Endothelial cell of umbilical vein (primary cell): ENCODE measurements at regions not wholly inside any gene's neighbourhood (a gene's known extent, or its start where the extent isn't known, plus 50 kb on each side); places are given as distances from the start of the nearest gene placed in this dataset.

ENCODE experiments used
- BruUV-seq: library from RNA; stranded (reverse); fragments of 400-500 nt; replicated peaks from 2 replicates; lab custom pipeline; 2021; lab: Mats Ljungman, UMichigan
- CTCF ChIA-PET: fragments of 300-600, 350-600 bp; sonication (Branson Sonifier 250); formaldehyde crosslinking; loops from one replicate; lab custom pipeline; 2021; ENCODE audit warnings: antibody characterized with exemption, inconsistent platforms; lab: Charles Lee
- POLR2A ChIA-PET: fragments of 300-600, 350-600 bp; sonication (Branson Sonifier 250); formaldehyde crosslinking; loops from one replicate; lab custom pipeline; 2021; ENCODE audit warnings: antibody characterized with exemption, inconsistent platforms; lab: Charles Lee
- DNase-seq: peaks from one replicate; pipeline ENCODE4 v3.0.0-alpha.2; 2011; ENCODE audit warnings: low read depth, low spot score
- FAIRE-seq: peaks from 2 replicates; lab custom pipeline; 2011; peaks lifted over from hg19 to GRCh38; lab: Jason Lieb, UNC
- H2AFZ ChIP-seq: 2 replicates; pipeline ENCODE4 v1.6.0; 2012; ENCODE audit warnings: low read depth, low read length, control low read depth, inconsistent platforms
- H3K27ac ChIP-seq: 2 replicates; pipeline ENCODE4 v1.5.1; 2011; ENCODE audit warnings: low read depth, mild to moderate bottlenecking, control low read depth, low read length, moderate library complexity; ENCODE audit not compliant: insufficient read depth
- H3K27me3 ChIP-seq, 2 experiments: 2 replicates each; pipeline versions ENCODE4 v1.6.0 to v1.6.1; 2011; ENCODE audit warnings: low read length in 2 of 2, mixed read lengths in 1 of 2; ENCODE audit not compliant: control insufficient read depth in 2 of 2, insufficient read depth in 2 of 2
- H3K36me3 ChIP-seq, 2 experiments: 2 replicates in 1 of 2; 3 replicates in 1 of 2; pipeline ENCODE4 v1.5.1; 2011; ENCODE audit warnings: low read length in 2 of 2, mild to moderate bottlenecking in 1 of 2, moderate library complexity in 1 of 2; ENCODE audit not compliant: control insufficient read depth in 2 of 2, insufficient read depth in 2 of 2; ENCODE audit errors: extremely low read depth in 1 of 2
- H3K4me1 ChIP-seq: 3 replicates; pipeline ENCODE4 v1.5.1; 2011; ENCODE audit warnings: mild to moderate bottlenecking, low read length; ENCODE audit not compliant: control insufficient read depth, insufficient read depth; ENCODE audit errors: extremely low read depth
- H3K4me2 ChIP-seq: 2 replicates; pipeline ENCODE4 v1.6.1; 2011; ENCODE audit warnings: low read length, control low read depth, mixed read lengths; ENCODE audit not compliant: insufficient read depth
- H3K4me3 ChIP-seq, 3 experiments: fragments of 200-600 bp in 1 of 3; sonication (generic), shearing (Covaris generic) in 1 of 3; replicated peaks in 1 of 3; 2 replicates each; pipeline ENCODE4 v1.5.1; 2011 to 2016; ENCODE audit warnings: control low read depth in 3 of 3, low read length in 3 of 3, mild to moderate bottlenecking in 2 of 3, inconsistent platforms in 1 of 3, low read depth in 1 of 3, moderate library complexity in 1 of 3; ENCODE audit not compliant: insufficient read depth in 1 of 3
- H3K79me2 ChIP-seq: 2 replicates; pipeline ENCODE4 v1.6.0; 2012; ENCODE audit warnings: low read length, inconsistent platforms; ENCODE audit not compliant: control insufficient read depth, insufficient read depth
- H3K9ac ChIP-seq: replicated peaks from 2 replicates; pipeline ENCODE3; 2011; ENCODE audit warnings: low read length, control low read depth; ENCODE audit not compliant: insufficient read depth; ENCODE audit errors: extremely low read depth
- H3K9me1 ChIP-seq: replicated peaks from 3 replicates; pipeline ENCODE4 v1.6.0; 2011; ENCODE audit warnings: mild to moderate bottlenecking, low read length; ENCODE audit not compliant: control insufficient read depth, insufficient read depth; ENCODE audit errors: extremely low read depth
- H3K9me3 ChIP-seq: replicated peaks from 2 replicates; pipeline ENCODE4 v1.5.1; 2012; ENCODE audit warnings: low read length, inconsistent platforms; ENCODE audit not compliant: control insufficient read depth, insufficient read depth
- H4K20me1 ChIP-seq: replicated peaks from 2 replicates; pipeline ENCODE3; 2011; ENCODE audit warnings: mild to moderate bottlenecking, low read length; ENCODE audit not compliant: control insufficient read depth, insufficient read depth; ENCODE audit errors: extremely low read depth
- EZH2 ChIP-seq: IDR thresholded peaks from 2 replicates; pipeline ENCODE4 v1.6.1; 2012; ENCODE audit warnings: borderline replicate concordance, low read depth, mild to moderate bottlenecking, moderate library complexity, low read length, inconsistent platforms; ENCODE audit not compliant: severe bottlenecking
- FOS ChIP-seq: IDR thresholded peaks from 2 replicates; pipeline ENCODE4 v1.6.1; 2011; ENCODE audit warnings: mild to moderate bottlenecking, low read length, moderate library complexity, borderline replicate concordance; ENCODE audit not compliant: insufficient read depth
- GATA2 ChIP-seq: IDR thresholded peaks from 2 replicates; pipeline ENCODE4 v1.7.0; 2011; ENCODE audit warnings: low read depth, mild to moderate bottlenecking, moderate library complexity, mixed read lengths, low read length; ENCODE audit not compliant: insufficient read length, insufficient read depth
- JUN ChIP-seq: IDR thresholded peaks from 2 replicates; pipeline ENCODE4 v1.6.1; 2011; ENCODE audit warnings: borderline replicate concordance, low read depth; ENCODE audit not compliant: insufficient read length, insufficient read depth
- MYC ChIP-seq: IDR thresholded peaks from one replicate; pipeline ENCODE4 v1.6.1; 2011; ENCODE audit warnings: mild to moderate bottlenecking, low read depth, low read length
- POLR2A ChIP-seq: IDR thresholded peaks from 2 replicates; pipeline ENCODE4 v1.6.1; 2012; ENCODE audit warnings: low read depth, mild to moderate bottlenecking, control low read depth, low read length
- POLR2AphosphoS5 ChIP-seq: IDR thresholded peaks from 2 replicates; pipeline ENCODE4 v1.6.1; 2012; ENCODE audit warnings: low read depth, mild to moderate bottlenecking, control low read depth, low read length, moderate library complexity; ENCODE audit not compliant: insufficient read depth
- dilution Hi-C: fragments of 300-500 bp; cut with MboI; formaldehyde crosslinking; loops from one replicate; pipeline ENCODE4 v1.15.0; 2019; ENCODE audit warnings: low sequenced_read_pairs; ENCODE audit not compliant: extremely low pct_ligation_motif_present
- intact Hi-C: fragments of 100-400 bp; cut with micrococcal nuclease; formaldehyde crosslinking; loops from one replicate; pipeline ENCODE4 v1.10.0; 2022
- TF ChIP-seq, protein P1 (sequence below), 2 donors: IDR thresholded peaks; 1 replicate in 1 of 2; 2 replicates in 1 of 2; pipeline ENCODE4 v1.5.1; 2011; ENCODE audit warnings: low read length in 2 of 2, mild to moderate bottlenecking in 2 of 2, moderate library complexity in 2 of 2, control low read depth in 1 of 2, inconsistent platforms in 1 of 2, low read depth in 1 of 2; ENCODE audit not compliant: insufficient read depth in 1 of 2; ENCODE audit errors: extremely low read depth in 1 of 2
- TF ChIP-seq, protein P2 (sequence below): IDR thresholded peaks from 2 replicates; pipeline ENCODE4 v1.6.1; 2011; ENCODE audit not compliant: insufficient read depth, insufficient read length

DNA sequence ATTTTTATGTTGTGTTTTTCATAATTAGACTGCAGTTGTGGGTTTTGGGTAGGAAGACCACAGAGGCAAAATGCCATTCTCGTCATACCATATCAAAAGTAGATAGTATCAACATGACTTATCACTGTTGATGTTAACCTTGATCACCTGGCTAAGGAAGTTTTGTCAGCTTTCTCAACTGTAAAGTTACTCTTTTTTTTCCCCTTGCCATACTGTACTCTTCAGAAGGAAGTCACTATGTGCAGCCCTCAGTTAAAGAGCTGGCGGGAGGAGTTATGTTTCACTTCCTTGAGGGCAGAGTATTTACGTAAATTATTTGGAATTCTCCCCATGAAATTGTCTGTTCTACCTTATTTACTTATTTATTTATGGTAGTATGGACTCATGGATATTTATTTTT, 78.7 kb downstream of the PRORP start:
- no peaks in the 10 kb centered on the region for H3K36me3 ChIP-seq
- no peaks in the 10 kb centered on the region for H4K20me1 ChIP-seq
- POLR2A ChIA-PET, result no interaction called here
- no peaks in the 10 kb centered on the region for H3K27me3 ChIP-seq
- FAIRE-seq, result no peak
- no peak for DNase-seq
- no peaks in the 10 kb centered on the region for H3K9me1 ChIP-seq
- intact Hi-C loops, result no loop called here
- H3K9ac ChIP-seq, result no peak overlapping the region
- no TSS peak for BruUV-seq
- H3K27ac ChIP-seq, result no peak overlapping the region
- no peak overlapping the region for H2AFZ ChIP-seq
- H3K4me2 ChIP-seq, result no peak overlapping the region
- peaks cover 7% of the 10 kb centered on the region for H3K4me1 ChIP-seq
- H3K9me3 ChIP-seq, result no peaks in the 10 kb centered on the region
- no peak for TF ChIP-seq GATA2
- TF ChIP-seq, protein P1, sequence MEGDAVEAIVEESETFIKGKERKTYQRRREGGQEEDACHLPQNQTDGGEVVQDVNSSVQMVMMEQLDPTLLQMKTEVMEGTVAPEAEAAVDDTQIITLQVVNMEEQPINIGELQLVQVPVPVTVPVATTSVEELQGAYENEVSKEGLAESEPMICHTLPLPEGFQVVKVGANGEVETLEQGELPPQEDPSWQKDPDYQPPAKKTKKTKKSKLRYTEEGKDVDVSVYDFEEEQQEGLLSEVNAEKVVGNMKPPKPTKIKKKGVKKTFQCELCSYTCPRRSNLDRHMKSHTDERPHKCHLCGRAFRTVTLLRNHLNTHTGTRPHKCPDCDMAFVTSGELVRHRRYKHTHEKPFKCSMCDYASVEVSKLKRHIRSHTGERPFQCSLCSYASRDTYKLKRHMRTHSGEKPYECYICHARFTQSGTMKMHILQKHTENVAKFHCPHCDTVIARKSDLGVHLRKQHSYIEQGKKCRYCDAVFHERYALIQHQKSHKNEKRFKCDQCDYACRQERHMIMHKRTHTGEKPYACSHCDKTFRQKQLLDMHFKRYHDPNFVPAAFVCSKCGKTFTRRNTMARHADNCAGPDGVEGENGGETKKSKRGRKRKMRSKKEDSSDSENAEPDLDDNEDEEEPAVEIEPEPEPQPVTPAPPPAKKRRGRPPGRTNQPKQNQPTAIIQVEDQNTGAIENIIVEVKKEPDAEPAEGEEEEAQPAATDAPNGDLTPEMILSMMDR (IDR thresholded peaks at IDR 0.05; ENCODE audit: extremely low read depth in 1 of 2, insufficient read depth in 1 of 2, low read depth in 1 of 2, low read length in 2 of 2), result no peak
- TF ChIP-seq FOS, result no peak
- TF ChIP-seq, protein P2, sequence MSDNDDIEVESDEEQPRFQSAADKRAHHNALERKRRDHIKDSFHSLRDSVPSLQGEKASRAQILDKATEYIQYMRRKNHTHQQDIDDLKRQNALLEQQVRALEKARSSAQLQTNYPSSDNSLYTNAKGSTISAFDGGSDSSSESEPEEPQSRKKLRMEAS, result no peak
- TF ChIP-seq JUN, result no peak
- TF ChIP-seq POLR2A, result no peak
- no peak for TF ChIP-seq MYC
- TF ChIP-seq POLR2AphosphoS5, result no peak
- no peak for TF ChIP-seq EZH2
- H3K79me2 ChIP-seq, result no peaks in the 10 kb centered on the region
- CTCF ChIA-PET, result interaction anchor here (1.0 to 1.5 kb wide), 2 partner anchors 14 to 53 kb away, joined by 3 to 4 read pairs; no protein-coding TSS in a partner anchor
- dilution Hi-C loops, result no loop called here
- H3K4me3 ChIP-seq, result no peak overlapping the region
